ENCODE measurements at regions not wholly inside any gene's neighbourhood (a gene's known extent, or its start where the extent isn't known, plus 50 kb on each side); places are given as distances from the start of the nearest gene placed in this dataset.

GRCh38 chr15:94970802-94971201 lies 739.4 kb downstream of the MCTP2 start:
- DNase-seq (ENCODE audit: low read depth) (no peak), FAIRE-seq (no peak)
- no peaks in the 10 kb centered on the region for H3K27me3 ChIP-seq (ENCODE audit: control insufficient read depth, insufficient read depth, low read length)
- H3K4me3 ChIP-seq (ENCODE audit: low read depth, low read length): no peak overlapping the region
- H3K36me3 ChIP-seq (ENCODE audit: control insufficient read depth, insufficient read depth, low read length): no peaks in the 10 kb centered on the region
- TF ChIP-seq CTCF (IDR thresholded peaks at IDR 0.05; ENCODE audit: insufficient read depth, low read length, severe bottlenecking): no peak

- Histone ChIP-seq H3K36me3 (ENCODE audit: control insufficient read depth, insufficient read depth, low read length) (no peaks in the 10 kb centered on the region), H3K27me3 (ENCODE audit: control insufficient read depth, insufficient read depth, low read length) (no peaks in the 10 kb centered on the region), H3K4me3 (ENCODE audit: low read depth, low read length) (no peak overlapping the region)
- no peak for FAIRE-seq
- peak; percentile 60 for DNase-seq (ENCODE audit: low read depth)
- no peak for TF ChIP-seq CTCF (IDR thresholded peaks at IDR 0.05; ENCODE audit: insufficient read depth, low read length, severe bottlenecking)
These were observed 741.0 kb downstream of the MCTP2 start for GRCh38 chr15:94972314-94972713.

- DNase-seq (ENCODE audit: low read depth) (no peak), FAIRE-seq (no peak)
- TF ChIP-seq CTCF (IDR thresholded peaks at IDR 0.05; ENCODE audit: insufficient read depth, low read length, severe bottlenecking): no peak
- no peaks in the 10 kb centered on the region for H3K36me3 ChIP-seq (ENCODE audit: control insufficient read depth, insufficient read depth, low read length)
- no peaks in the 10 kb centered on the region for H3K27me3 ChIP-seq (ENCODE audit: control insufficient read depth, insufficient read depth, low read length)
- no peak overlapping the region for H3K4me3 ChIP-seq (ENCODE audit: low read depth, low read length)
These were observed 755.7 kb downstream of the MCTP2 start for GRCh38 chr15:94987085-94987484.

- H3K27me3 ChIP-seq (ENCODE audit: control insufficient read depth, insufficient read depth, low read length): no peaks in the 10 kb centered on the region
- H3K4me3 ChIP-seq (ENCODE audit: low read depth, low read length): no peak overlapping the region
- DNase-seq (ENCODE audit: low read depth) (no peak), FAIRE-seq (no peak)
- H3K36me3 ChIP-seq (ENCODE audit: control insufficient read depth, insufficient read depth, low read length): no peaks in the 10 kb centered on the region
- TF ChIP-seq CTCF (IDR thresholded peaks at IDR 0.05; ENCODE audit: insufficient read depth, low read length, severe bottlenecking): no peak
These were observed 760.4 kb downstream of the MCTP2 start for GRCh38 chr15:94991718-94992117.

GRCh38 chr15:95009635-95010034 lies 778.3 kb downstream of the MCTP2 start:
- no peak overlapping the region for H3K4me3 ChIP-seq (ENCODE audit: low read depth, low read length)
- no peaks in the 10 kb centered on the region for H3K27me3 ChIP-seq (ENCODE audit: control insufficient read depth, insufficient read depth, low read length)
- H3K36me3 ChIP-seq (ENCODE audit: control insufficient read depth, insufficient read depth, low read length): no peaks in the 10 kb centered on the region
- no peak for FAIRE-seq
- no peak for DNase-seq (ENCODE audit: low read depth)
- TF ChIP-seq CTCF (IDR thresholded peaks at IDR 0.05; ENCODE audit: insufficient read depth, low read length, severe bottlenecking): no peak

- H3K36me3 ChIP-seq (ENCODE audit: control insufficient read depth, insufficient read depth, low read length): no peaks in the 10 kb centered on the region
- FAIRE-seq (no peak), DNase-seq (ENCODE audit: low read depth) (no peak)
- H3K4me3 ChIP-seq (ENCODE audit: low read depth, low read length): no peak overlapping the region
- H3K27me3 ChIP-seq (ENCODE audit: control insufficient read depth, insufficient read depth, low read length): no peaks in the 10 kb centered on the region
- no peak for TF ChIP-seq CTCF (IDR thresholded peaks at IDR 0.05; ENCODE audit: insufficient read depth, low read length, severe bottlenecking)
These were observed 782.0 kb downstream of the MCTP2 start for GRCh38 chr15:95013381-95013780.
